ENCODE measurements at regions not wholly inside any gene's neighbourhood (a gene's known extent, or its start where the extent isn't known, plus 50 kb on each side); places are given as distances from the start of the nearest gene placed in this dataset.
"Not testable (repeated sequence)": the region's sequence is repeated elsewhere in the genome, so short reads cannot be mapped to it uniquely, and the experiment has no call there.

GRCh38 chr2:235399895-235400294 is 93.9 kb upstream of the AGAP1 start:
- no peak for DNase-seq (ENCODE audit: low spot score)

- DNase-seq (ENCODE audit: low spot score): no peak
These were observed 91.4 kb upstream of the AGAP1 start for GRCh38 chr2:235402422-235402821.

- no peak for DNase-seq (ENCODE audit: low spot score)
These were observed 88.1 kb upstream of the AGAP1 start for GRCh38 chr2:235405612-235406361.

- DNase-seq (ENCODE audit: low spot score): no peak
These were observed 87.4 kb upstream of the AGAP1 start for GRCh38 chr2:235406430-235406829.

GRCh38 chr2:235411905-235412485 is 81.8 kb upstream of the AGAP1 start:
- DNase-seq (ENCODE audit: low spot score): no peak

- DNase-seq (ENCODE audit: low spot score): no peak
These were observed 80.8 kb upstream of the AGAP1 start for GRCh38 chr2:235413064-235413463.

- no peak for DNase-seq (ENCODE audit: low spot score)
These were observed 79.4 kb upstream of the AGAP1 start for GRCh38 chr2:235414422-235414821.

GRCh38 chr2:235416858-235417499 is 76.9 kb upstream of the AGAP1 start:
- DNase-seq (ENCODE audit: low spot score): no peak

GRCh38 chr2:235418918-235419317 is 74.9 kb upstream of the AGAP1 start:
- no peak for DNase-seq (ENCODE audit: low spot score)

- no peak for DNase-seq (ENCODE audit: low spot score)
These were observed 73.8 kb upstream of the AGAP1 start for GRCh38 chr2:235419996-235420395.

- DNase-seq (ENCODE audit: low spot score): no peak
These were observed 72.2 kb upstream of the AGAP1 start for GRCh38 chr2:235421618-235422017.

GRCh38 chr2:235430366-235431083 is 63.3 kb upstream of the AGAP1 start:
- no peak for DNase-seq (ENCODE audit: low spot score)

GRCh38 chr2:235432741-235433520 is 60.9 kb upstream of the AGAP1 start:
- DNase-seq (ENCODE audit: low spot score): no peak

- no peak for DNase-seq (ENCODE audit: low spot score)
These were observed 60.0 kb upstream of the AGAP1 start for GRCh38 chr2:235433860-235434259.

- DNase-seq (ENCODE audit: low spot score): no peak
These were observed 53.7 kb upstream of the AGAP1 start for GRCh38 chr2:235439959-235440662.

GRCh38 chr2:235443580-235443979 is 50.3 kb upstream of the AGAP1 start:
- not testable (repeated sequence) for DNase-seq (ENCODE audit: low spot score)

Data from HuH-7.5 (cell line).